Endothelial cell of umbilical vein (primary cell): ENCODE measurements at regions not wholly inside any gene's neighbourhood (a gene's known extent, or its start where the extent isn't known, plus 50 kb on each side); places are given as distances from the start of the nearest gene placed in this dataset.

Experiments
- BruUV-seq: library from RNA; stranded (reverse); fragments of 400-500 nt; replicated peaks from 2 replicates; lab custom pipeline; 2021; lab: Mats Ljungman, UMichigan
- CTCF ChIA-PET: fragments of 300-600, 350-600 bp; sonication (Branson Sonifier 250); formaldehyde crosslinking; loops from one replicate; lab custom pipeline; 2021; ENCODE audit warnings: antibody characterized with exemption, inconsistent platforms; lab: Charles Lee
- POLR2A ChIA-PET: fragments of 300-600, 350-600 bp; sonication (Branson Sonifier 250); formaldehyde crosslinking; loops from one replicate; lab custom pipeline; 2021; ENCODE audit warnings: antibody characterized with exemption, inconsistent platforms; lab: Charles Lee
- DNase-seq: peaks from one replicate; pipeline ENCODE4 v3.0.0-alpha.2; 2011; ENCODE audit warnings: low read depth, low spot score
- FAIRE-seq: peaks from 2 replicates; lab custom pipeline; 2011; peaks lifted over from hg19 to GRCh38; lab: Jason Lieb, UNC
- H2AFZ ChIP-seq: 2 replicates; pipeline ENCODE4 v1.6.0; 2012; ENCODE audit warnings: low read depth, low read length, control low read depth, inconsistent platforms
- H3K27ac ChIP-seq: 2 replicates; pipeline ENCODE4 v1.5.1; 2011; ENCODE audit warnings: low read depth, mild to moderate bottlenecking, control low read depth, low read length, moderate library complexity; ENCODE audit not compliant: insufficient read depth
- H3K27me3 ChIP-seq, 2 experiments: 2 replicates each; pipeline versions ENCODE4 v1.6.0 to v1.6.1; 2011; ENCODE audit warnings: low read length in 2 of 2, mixed read lengths in 1 of 2; ENCODE audit not compliant: control insufficient read depth in 2 of 2, insufficient read depth in 2 of 2
- H3K36me3 ChIP-seq, 2 experiments: 2 replicates in 1 of 2; 3 replicates in 1 of 2; pipeline ENCODE4 v1.5.1; 2011; ENCODE audit warnings: low read length in 2 of 2, mild to moderate bottlenecking in 1 of 2, moderate library complexity in 1 of 2; ENCODE audit not compliant: control insufficient read depth in 2 of 2, insufficient read depth in 2 of 2; ENCODE audit errors: extremely low read depth in 1 of 2
- H3K4me1 ChIP-seq: 3 replicates; pipeline ENCODE4 v1.5.1; 2011; ENCODE audit warnings: mild to moderate bottlenecking, low read length; ENCODE audit not compliant: control insufficient read depth, insufficient read depth; ENCODE audit errors: extremely low read depth
- H3K4me2 ChIP-seq: 2 replicates; pipeline ENCODE4 v1.6.1; 2011; ENCODE audit warnings: low read length, control low read depth, mixed read lengths; ENCODE audit not compliant: insufficient read depth
- H3K4me3 ChIP-seq, 3 experiments: fragments of 200-600 bp in 1 of 3; sonication (generic), shearing (Covaris generic) in 1 of 3; replicated peaks in 1 of 3; 2 replicates each; pipeline ENCODE4 v1.5.1; 2011 to 2016; ENCODE audit warnings: control low read depth in 3 of 3, low read length in 3 of 3, mild to moderate bottlenecking in 2 of 3, inconsistent platforms in 1 of 3, low read depth in 1 of 3, moderate library complexity in 1 of 3; ENCODE audit not compliant: insufficient read depth in 1 of 3
- H3K79me2 ChIP-seq: 2 replicates; pipeline ENCODE4 v1.6.0; 2012; ENCODE audit warnings: low read length, inconsistent platforms; ENCODE audit not compliant: control insufficient read depth, insufficient read depth
- H3K9ac ChIP-seq: replicated peaks from 2 replicates; pipeline ENCODE3; 2011; ENCODE audit warnings: low read length, control low read depth; ENCODE audit not compliant: insufficient read depth; ENCODE audit errors: extremely low read depth
- H3K9me1 ChIP-seq: replicated peaks from 3 replicates; pipeline ENCODE4 v1.6.0; 2011; ENCODE audit warnings: mild to moderate bottlenecking, low read length; ENCODE audit not compliant: control insufficient read depth, insufficient read depth; ENCODE audit errors: extremely low read depth
- H3K9me3 ChIP-seq: replicated peaks from 2 replicates; pipeline ENCODE4 v1.5.1; 2012; ENCODE audit warnings: low read length, inconsistent platforms; ENCODE audit not compliant: control insufficient read depth, insufficient read depth
- H4K20me1 ChIP-seq: replicated peaks from 2 replicates; pipeline ENCODE3; 2011; ENCODE audit warnings: mild to moderate bottlenecking, low read length; ENCODE audit not compliant: control insufficient read depth, insufficient read depth; ENCODE audit errors: extremely low read depth
- EZH2 ChIP-seq: IDR thresholded peaks from 2 replicates; pipeline ENCODE4 v1.6.1; 2012; ENCODE audit warnings: borderline replicate concordance, low read depth, mild to moderate bottlenecking, moderate library complexity, low read length, inconsistent platforms; ENCODE audit not compliant: severe bottlenecking
- JUN ChIP-seq: IDR thresholded peaks from 2 replicates; pipeline ENCODE4 v1.6.1; 2011; ENCODE audit warnings: borderline replicate concordance, low read depth; ENCODE audit not compliant: insufficient read length, insufficient read depth
- POLR2A ChIP-seq: IDR thresholded peaks from 2 replicates; pipeline ENCODE4 v1.6.1; 2012; ENCODE audit warnings: low read depth, mild to moderate bottlenecking, control low read depth, low read length
- POLR2AphosphoS5 ChIP-seq: IDR thresholded peaks from 2 replicates; pipeline ENCODE4 v1.6.1; 2012; ENCODE audit warnings: low read depth, mild to moderate bottlenecking, control low read depth, low read length, moderate library complexity; ENCODE audit not compliant: insufficient read depth
- dilution Hi-C: fragments of 300-500 bp; cut with MboI; formaldehyde crosslinking; loops from one replicate; pipeline ENCODE4 v1.15.0; 2019; ENCODE audit warnings: low sequenced_read_pairs; ENCODE audit not compliant: extremely low pct_ligation_motif_present
- intact Hi-C: fragments of 100-400 bp; cut with micrococcal nuclease; formaldehyde crosslinking; loops from one replicate; pipeline ENCODE4 v1.10.0; 2022
- TF ChIP-seq, protein P1 (sequence below): IDR thresholded peaks from 2 replicates; pipeline ENCODE4 v1.6.1; 2011; ENCODE audit not compliant: insufficient read depth, insufficient read length

DNA sequence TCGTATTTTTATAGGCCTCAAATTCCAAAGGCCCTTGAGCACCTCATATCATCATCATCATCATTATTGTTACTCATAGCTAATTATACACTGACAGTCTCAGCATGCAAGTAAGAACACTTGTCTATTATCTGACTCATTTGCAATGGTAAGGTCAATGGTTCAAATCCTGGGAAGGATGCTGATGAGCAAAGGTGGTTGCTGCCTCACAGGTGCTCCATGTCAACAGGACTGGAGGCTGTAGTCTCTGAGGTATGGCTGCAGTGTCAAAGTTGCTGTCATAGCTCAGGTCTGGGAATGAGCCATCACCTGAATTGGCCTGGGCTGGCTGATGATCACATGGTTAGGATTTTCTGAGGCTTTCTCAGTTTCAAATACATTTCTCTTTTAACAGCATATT, 379.3 kb downstream of the BCL11A start:
- Histone ChIP-seq H4K20me1 (no peaks in the 10 kb centered on the region), H3K9me1 (no peaks in the 10 kb centered on the region), H3K9ac (no peak overlapping the region), H3K27me3 (no peaks in the 10 kb centered on the region), H2AFZ (no peak overlapping the region), H3K4me1 (no peaks in the 10 kb centered on the region), H3K27ac (no peak overlapping the region), H3K36me3 (no peaks in the 10 kb centered on the region), H3K79me2 (no peaks in the 10 kb centered on the region), H3K9me3 (peaks cover 10% of the 10 kb centered on the region), H3K4me3 (no peak overlapping the region), H3K4me2 (no peak overlapping the region)
- dilution Hi-C loops, result no loop called here
- POLR2A ChIA-PET, result no interaction called here
- DNase-seq, result no peak
- BruUV-seq, result no TSS peak
- no peak for FAIRE-seq
- TF ChIP-seq, protein P1, sequence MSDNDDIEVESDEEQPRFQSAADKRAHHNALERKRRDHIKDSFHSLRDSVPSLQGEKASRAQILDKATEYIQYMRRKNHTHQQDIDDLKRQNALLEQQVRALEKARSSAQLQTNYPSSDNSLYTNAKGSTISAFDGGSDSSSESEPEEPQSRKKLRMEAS, result no peak
- no peak for TF ChIP-seq POLR2A
- CTCF ChIA-PET, result no interaction called here
- intact Hi-C loops, result no loop called here

DNA sequence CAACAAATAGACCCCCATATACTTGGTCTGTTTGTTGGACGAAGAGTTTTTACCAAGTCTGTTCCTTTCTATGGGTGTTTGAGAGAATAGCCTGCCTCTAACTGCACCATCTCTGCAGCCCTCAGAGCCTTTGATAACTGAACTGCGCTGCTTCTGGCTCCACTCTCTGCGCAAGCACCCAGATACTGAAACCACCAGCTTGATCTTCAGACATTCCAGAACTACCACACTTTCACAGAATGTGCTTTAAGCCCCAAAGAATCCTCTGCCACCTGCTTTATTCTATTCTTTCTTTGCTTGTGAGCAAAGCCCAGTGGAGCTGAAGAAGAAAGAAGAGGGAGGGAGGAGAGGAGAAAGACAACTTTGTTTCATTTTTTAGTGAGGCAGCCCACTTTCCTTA, 380.7 kb downstream of the BCL11A start:
- Histone ChIP-seq H2AFZ (no peak overlapping the region), H3K79me2 (no peaks in the 10 kb centered on the region), H3K4me3 (no peak overlapping the region), H3K36me3 (no peaks in the 10 kb centered on the region), H3K27ac (no peak overlapping the region), H3K4me2 (no peak overlapping the region), H3K4me1 (no peaks in the 10 kb centered on the region), H4K20me1 (no peaks in the 10 kb centered on the region), H3K9me3 (peaks cover 4% of the 10 kb centered on the region), H3K9ac (no peak overlapping the region), H3K27me3 (no peaks in the 10 kb centered on the region), H3K9me1 (no peaks in the 10 kb centered on the region)
- FAIRE-seq, result no peak
- no peak for DNase-seq
- no TSS peak for BruUV-seq
- CTCF ChIA-PET, result interaction anchor here (0.7 kb wide), 1 partner anchor 62 kb away, joined by 4 read pairs; no protein-coding TSS in a partner anchor
- dilution Hi-C loops, result no loop called here
- POLR2A ChIA-PET, result no interaction called here
- no peak for TF ChIP-seq EZH2
- no peak for TF ChIP-seq JUN
- no peak for TF ChIP-seq POLR2AphosphoS5
- intact Hi-C loops, result no loop called here
